ENCODE measurements at regions not wholly inside any gene's neighbourhood (a gene's known extent, or its start where the extent isn't known, plus 50 kb on each side); places are given as distances from the start of the nearest gene placed in this dataset.
"Not testable (repeated sequence)": the region's sequence is repeated elsewhere in the genome, so short reads cannot be mapped to it uniquely, and the experiment has no call there.

DNA sequence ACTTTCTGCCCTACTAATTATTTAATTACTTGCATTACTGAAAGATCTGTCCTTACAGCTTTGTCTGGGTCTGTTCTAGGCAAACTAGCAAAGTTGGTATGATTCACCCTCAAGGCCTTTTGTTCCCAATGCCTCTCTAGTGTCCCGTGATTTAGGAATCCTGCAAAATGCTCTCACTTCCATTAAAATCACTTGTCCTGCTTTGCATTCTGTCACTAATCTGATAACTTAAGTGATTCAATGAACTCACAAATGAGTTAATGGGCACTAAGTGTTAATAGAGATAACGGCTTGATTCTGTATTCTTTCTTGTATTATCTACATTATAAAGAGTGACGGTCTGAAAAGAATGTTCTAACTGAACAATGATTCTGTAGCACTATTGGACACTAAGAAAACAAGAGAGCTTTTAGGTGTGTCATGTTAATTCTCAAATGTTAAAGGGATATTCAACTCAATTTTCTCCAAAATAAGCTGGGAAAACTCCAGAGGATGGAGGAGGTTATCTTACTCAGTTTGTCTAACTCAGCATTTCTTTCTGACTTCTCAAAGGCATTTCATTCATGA is 697.3 kb downstream of the CETN3 start:
- no peak for DNase-seq

GRCh38 chr5:89711526-89711925 is 698.0 kb downstream of the CETN3 start:
- no peak for DNase-seq

DNA sequence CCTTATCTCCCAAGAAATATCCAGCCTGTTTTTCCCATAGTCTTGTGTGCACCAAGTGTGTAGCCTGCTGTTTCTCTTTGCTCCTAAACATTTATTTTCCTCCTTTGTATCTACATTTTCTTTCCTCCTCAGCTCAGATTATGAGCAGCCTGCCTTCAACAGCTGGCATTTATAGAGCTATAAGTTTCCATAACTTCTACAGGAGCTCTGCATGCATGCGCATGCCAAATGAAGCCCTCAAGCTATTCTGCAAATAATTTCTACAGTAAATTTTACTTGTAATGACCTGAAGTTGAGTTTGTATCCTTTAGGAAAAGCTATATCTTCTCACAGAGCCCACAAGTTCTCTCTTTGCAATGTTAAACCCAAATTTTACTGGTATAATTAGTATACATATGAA is 699.5 kb downstream of the CETN3 start:
- DNase-seq: no peak

DNA sequence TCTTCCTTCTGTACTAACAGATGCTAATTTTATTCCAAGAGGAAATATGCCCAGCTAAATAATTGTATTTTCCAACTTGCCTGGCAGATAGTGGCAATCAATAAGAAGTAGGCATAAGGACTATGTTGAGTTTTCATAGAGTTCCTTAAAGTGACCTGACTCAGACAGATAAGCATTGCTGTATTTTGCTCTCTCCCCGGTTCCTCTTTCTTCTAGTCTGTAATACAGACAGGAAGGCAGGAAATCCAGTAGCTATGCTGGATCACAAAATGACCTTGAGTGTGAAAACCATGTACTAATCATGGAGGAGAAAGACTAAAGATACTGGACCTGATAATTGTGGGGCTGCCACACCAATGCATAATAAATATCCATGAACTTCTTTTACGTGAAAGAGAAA is 701.7 kb downstream of the CETN3 start:
- DNase-seq: no peak

DNA sequence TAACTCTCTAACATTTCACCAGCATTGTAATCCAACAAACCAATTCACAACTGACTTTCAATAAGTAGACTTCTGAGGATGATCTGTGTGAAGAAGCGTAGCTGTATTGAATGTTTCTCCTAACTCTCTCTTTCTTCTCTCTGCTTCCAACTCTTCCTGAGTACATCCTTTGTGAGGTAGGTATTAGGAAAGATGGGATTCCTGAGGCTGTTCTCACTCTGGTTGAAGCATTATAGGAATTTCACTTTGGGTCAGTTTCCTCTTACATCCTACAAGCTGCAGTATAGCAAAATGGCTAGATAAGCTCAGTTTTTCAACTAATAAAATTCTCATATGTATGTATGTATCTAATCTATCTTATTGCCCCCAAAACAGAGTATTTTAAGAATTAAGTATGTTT is 702.8 kb downstream of the CETN3 start:
- no peak for DNase-seq

- no peak for DNase-seq
Observed at GRCh38 chr5:89703817-89704216, 705.7 kb downstream of the CETN3 start.

DNA sequence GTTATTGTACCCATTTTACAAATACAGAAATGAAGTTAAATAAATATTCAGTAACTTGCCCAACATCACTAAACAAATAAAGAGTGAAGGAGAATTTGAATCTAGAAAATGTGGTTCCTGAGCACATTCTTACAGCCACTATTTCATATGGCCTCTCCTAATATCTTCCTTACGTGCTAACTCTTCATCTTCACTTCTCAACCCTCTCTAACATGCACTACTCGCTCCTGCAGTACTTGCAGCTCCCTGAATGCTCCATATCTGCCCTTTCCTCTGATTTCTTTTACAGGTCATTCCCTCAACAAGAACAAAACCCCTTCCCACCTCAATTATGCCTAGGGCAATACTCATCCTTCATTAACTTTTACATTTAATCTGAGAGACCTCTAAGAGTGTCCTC is 711.5 kb downstream of the CETN3 start:
- DNase-seq: no peak

DNA sequence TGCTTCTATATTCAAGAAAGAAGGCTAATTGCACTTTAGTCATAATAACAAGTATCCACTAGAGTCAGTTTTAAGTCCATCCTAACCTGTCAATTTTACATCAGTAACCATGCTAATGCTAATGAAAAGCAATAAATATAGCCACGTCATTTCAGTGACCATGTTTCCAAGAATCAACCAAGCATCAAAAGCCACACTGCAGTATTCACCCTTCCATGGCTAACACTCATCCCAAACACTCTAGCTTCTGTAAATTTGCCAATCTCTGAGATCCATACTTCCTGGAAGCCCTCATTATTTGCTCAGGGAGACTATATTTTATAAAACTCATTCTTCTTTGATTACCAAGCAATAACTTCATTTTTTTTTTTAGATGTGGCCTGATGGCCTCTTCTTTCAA is 712.0 kb downstream of the CETN3 start:
- DNase-seq: peak; percentile 27

GRCh38 chr5:89695371-89695770 is 714.2 kb downstream of the CETN3 start:
- DNase-seq: no peak

DNA sequence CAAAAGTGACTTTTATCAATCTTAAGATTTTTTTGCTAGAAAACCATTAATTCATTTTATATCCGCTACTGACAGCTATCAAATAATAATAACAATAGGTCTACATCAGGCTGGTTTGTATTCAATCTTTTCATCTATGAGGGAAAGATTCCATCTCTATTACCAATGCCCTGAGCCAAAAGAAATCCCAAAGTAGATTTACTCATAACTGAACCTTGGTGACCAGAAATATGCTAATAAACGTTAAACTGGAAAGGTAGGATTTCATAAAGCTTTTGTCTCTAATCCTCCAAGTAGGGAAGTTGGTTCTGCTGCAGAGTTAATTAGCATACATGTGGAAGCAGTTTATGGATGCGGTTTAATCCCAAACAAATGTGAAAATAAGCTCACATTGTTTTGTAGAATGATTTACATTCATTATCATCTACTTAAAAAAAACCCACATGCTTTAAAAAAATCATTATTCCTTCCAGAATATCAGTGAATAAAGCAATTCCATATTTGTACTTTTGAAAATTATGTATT is 715.5 kb downstream of the CETN3 start:
- no peak for DNase-seq

DNA sequence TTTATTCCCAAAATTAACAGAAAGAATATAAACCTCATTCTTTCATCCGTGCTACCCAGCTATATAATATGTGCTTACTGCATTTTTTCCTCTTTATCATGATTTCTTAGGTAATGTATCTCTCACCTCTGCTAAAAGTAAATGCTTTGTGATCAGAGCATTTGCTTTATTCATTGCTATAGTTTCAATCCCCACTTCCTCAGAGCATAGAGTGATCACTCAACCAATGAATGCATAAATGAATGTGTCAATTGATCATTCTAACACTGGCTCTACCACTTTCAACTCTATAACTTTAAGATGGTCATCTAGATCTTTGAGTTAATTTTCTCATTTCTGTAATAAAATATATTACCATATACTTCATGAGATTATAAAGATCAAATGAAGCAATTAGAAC is 719.2 kb downstream of the CETN3 start:
- DNase-seq: no peak

DNA sequence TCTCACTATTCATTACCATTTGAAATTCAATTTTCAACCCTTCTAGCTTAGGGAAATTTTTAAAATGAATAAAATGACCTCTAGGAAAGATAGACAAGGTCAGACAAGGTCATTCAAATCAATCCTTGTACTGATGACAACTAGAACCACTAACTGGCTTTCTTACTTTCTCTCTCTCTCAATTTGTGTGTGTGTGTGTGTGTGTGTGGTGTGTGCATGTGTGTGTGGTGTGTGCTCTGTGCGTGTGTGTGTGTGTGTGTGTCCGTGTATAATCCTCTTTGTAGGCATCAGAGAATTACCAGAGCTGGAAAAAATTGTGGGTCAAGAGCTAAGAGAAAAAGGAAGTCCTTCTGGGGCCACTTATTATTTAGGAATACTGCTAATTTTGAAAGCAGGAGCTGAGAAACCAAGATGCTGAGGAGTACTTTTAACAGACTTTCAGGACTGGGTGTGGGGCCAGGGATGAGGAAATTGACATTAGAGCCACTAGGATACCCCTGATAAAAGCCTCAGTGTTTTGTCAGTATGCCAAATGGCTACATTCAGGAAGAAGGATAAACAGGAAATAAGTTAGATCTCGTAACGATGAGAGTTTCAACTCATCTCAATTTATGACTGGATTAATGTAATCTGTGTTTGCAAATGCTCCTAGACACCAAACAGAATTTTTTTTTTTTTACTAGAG is 723.3 kb downstream of the CETN3 start:
- DNase-seq: no peak

DNA sequence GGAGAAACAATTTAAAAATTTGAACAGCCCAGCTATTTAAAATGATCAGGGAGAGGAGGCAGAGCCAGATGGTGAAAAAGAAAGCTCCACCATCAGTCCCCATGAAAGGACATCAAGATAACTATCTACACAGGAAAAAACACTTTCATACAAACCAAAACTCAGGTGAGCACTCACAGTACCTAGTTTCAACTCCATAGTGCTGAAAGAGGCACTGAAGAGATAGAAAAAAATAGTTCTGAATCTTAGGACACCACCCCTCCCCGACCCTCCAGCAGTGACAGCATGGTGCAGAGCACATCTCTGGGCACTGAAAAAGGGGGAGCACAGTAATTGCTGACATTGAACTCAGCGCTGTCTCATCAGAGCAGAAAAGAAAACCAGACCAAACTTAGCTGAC is 732.9 kb downstream of the CETN3 start:
- DNase-seq: no peak

DNA sequence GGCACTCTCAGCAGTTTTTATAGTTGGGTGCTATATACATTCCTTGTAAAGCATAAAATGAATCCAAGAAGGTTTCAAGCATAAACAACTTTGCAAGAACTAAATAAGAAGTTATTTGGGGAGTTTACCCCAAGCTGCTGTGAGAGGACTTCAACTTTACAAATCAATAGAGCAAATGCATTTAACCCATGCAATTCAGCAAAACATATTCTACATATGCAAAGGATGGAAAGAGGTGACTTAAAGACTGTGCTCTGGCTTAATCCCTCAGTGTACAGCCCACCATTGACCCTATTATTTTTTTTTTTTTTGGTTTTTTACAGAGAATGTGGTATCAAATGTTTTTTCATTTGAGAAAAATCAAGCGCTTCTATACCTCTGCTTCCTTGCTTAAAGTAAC is 736.5 kb downstream of the CETN3 start:
- DNase-seq: no peak

DNA sequence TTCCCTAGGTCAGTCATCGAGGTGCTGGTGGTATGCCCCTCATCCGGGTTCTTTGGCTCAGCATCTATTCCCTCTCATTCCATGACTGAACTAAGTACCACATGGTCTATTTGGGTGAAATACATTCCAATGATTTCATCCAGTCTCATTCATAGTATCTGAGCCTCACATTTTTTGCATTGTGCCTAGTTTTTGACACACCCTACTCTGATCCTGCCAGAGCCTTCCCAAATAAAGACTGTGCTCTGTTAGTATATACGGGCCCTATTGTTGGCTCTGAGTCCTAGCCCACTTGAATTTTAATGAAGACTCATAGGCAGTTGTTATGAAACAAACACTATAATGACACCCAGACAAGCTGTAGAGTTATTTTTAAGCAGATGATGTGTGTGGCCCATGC is 740.7 kb downstream of the CETN3 start:
- no peak for DNase-seq

DNA sequence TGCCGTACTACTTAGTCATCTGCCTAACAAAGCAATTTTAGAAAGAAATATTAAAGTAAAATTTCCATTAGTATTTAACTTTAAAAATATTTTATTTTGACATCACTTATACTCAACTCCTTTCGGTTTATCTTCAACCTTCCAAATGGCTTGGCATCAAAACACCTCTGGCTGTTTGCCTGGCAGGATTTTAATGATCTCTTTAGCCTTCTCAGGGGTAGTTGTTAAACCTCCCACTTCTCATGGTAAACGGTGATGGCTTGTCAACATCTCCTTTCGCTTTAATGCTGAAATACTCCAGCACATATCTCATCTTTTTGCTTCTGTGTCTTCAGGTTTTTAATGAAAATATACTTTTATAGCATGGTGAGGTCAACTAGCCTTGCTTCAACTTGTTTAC is 747.1 kb downstream of the CETN3 start:
- DNase-seq: no peak

- no peak for DNase-seq
Observed at GRCh38 chr5:89638871-89639270, 755.9 kb upstream of the MEF2C start.

- DNase-seq: not testable (repeated sequence)
Observed at GRCh38 chr5:89634176-89634575, 751.2 kb upstream of the MEF2C start.

- not testable (repeated sequence) for DNase-seq
Observed at GRCh38 chr5:89630064-89630463, 747.1 kb upstream of the MEF2C start.

- DNase-seq: no peak
Observed at GRCh38 chr5:89628876-89629635, 746.1 kb upstream of the MEF2C start.

DNA sequence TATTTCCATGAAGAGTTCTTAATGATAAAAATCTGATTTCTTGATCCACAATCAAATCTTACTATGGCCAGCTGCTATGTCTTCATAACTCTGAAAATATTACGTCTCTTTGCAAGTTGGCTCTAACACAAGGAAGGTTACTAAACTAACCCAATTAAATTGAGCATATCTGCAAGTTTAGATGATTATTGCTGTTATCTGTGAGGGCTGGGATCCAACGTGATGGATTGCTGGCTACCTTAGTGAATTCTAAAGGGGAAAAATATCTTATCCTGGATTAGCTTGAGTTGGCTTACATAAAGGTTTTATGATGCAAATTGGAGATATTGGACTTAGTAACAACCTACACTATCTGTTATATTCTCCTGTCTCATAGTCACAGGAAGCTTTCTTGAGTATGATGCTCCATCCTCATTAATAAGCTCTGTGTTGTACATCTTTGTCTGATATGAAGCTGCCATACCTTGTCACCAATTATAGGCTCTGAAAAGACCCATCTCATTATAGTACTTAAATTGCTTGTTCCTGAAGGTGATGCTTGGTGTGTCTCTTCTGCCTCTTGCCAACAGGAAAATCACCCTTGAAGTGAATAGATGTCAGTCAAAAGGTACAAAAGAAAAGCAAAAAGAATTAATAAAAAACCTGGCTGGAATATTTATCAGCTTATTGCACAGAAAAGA is 733.0 kb upstream of the MEF2C start:
- DNase-seq: no peak

DNA sequence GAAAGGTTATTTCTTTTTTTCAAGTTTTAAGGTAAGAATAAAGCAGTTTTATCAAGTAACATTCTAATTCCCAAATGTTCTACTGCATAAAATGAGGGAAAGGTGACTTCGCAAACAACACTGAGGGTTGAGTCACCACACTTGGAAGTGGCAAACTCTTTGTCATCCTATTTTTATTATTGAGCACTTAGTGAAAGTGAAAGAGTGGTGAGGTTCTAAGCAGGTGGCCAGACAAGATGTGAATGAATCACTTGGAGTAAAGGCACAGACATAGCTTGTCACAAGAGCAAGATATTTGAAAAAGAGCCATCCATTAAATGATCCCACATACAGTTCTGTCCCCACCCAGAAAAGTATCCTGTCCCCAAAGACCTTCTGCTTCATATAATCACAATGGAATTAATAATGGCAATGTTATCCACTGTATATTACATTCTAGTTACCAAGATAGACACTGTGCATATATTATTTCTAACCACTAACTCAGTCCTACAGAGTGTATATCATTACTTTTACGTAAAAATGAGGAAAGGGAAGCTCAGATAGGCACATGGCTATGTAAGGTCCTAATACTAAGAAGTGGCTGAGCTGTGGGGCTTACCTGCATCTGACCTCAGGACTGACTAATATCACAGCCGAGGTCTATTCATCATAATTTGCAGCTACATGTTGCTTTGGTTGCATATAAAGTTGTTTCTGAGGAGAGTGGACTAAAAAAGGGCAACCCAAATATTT is 730.4 kb upstream of the MEF2C start:
- no peak for DNase-seq

All from SHP77 treated with DMSO at 0.1 percent for 48 hours (cell line).